ENCODE measurements at regions not wholly inside any gene's neighbourhood (a gene's known extent, or its start where the extent isn't known, plus 50 kb on each side); places are given as distances from the start of the nearest gene placed in this dataset.

DNA sequence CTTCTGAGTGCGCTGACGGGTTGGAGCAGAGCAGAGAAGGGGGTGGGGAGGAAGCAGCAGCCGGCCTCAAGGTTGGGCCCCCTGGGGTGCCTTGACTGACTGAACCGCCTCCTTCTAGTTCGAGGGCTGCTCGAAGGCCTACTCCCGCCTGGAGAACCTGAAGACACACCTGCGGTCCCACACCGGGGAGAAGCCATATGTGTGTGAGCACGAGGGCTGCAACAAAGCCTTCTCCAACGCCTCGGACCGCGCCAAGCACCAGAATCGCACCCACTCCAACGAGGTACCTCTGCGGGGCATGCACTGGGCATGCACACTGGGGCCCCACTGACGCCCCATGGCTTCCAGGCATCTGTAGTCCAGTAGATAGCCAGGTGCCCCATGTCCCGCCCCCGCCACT lies 246.9 kb downstream of the GLI2 start:
- TF ChIP-seq CTCF (IDR thresholded peaks at IDR 0.05; ENCODE audit: poor library complexity, severe bottlenecking), result no peak
- Histone ChIP-seq H3K4me1 (ENCODE audit: insufficient read depth, poor library complexity, severe bottlenecking) (no peaks in the 10 kb centered on the region), H3K9me3 (ENCODE audit: severe bottlenecking) (no peaks in the 10 kb centered on the region), H3K27ac (ENCODE audit: poor library complexity, severe bottlenecking) (no peak overlapping the region), H3K27me3 (ENCODE audit: insufficient read depth, poor library complexity, severe bottlenecking) (no peaks in the 10 kb centered on the region), H3K36me3 (ENCODE audit: low read depth) (no peaks in the 10 kb centered on the region), H3K4me3 (ENCODE audit: severe bottlenecking) (no peak overlapping the region)
- DNase-seq (ENCODE audit: low spot score) (peak; percentile 35), ATAC-seq (ENCODE audit: low read depth) (no peak)

DNA sequence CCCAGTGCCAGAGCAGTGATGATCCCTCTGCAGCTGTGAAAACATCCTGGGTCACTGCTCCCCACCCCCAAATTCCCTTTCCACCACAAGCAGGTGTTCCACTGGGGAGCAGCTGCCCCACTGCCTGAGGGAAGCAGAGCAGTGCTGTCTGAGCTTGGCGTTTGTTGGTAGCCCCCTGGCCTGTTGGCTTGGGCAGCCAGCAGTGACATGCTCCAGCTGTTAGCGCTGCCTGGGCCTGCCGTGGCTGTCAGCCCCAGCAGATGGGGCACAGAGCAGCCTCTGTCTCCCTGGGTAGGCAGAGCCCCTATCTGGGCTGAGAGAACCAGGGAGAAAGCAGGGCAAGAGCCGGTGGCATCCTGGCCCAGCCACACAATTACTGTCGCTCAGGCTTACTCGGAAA lies 247.7 kb downstream of the GLI2 start:
- Histone ChIP-seq H3K36me3 (ENCODE audit: low read depth) (no peaks in the 10 kb centered on the region), H3K27me3 (ENCODE audit: insufficient read depth, poor library complexity, severe bottlenecking) (no peaks in the 10 kb centered on the region), H3K4me3 (ENCODE audit: severe bottlenecking) (no peak overlapping the region), H3K4me1 (ENCODE audit: insufficient read depth, poor library complexity, severe bottlenecking) (no peaks in the 10 kb centered on the region), H3K9me3 (ENCODE audit: severe bottlenecking) (no peaks in the 10 kb centered on the region), H3K27ac (ENCODE audit: poor library complexity, severe bottlenecking) (no peak overlapping the region)
- ATAC-seq (ENCODE audit: low read depth) (0 out of 3 replicates have a peak, but pooled peaks have one; percentile 10), DNase-seq (ENCODE audit: low spot score) (peak; percentile 11)
- no peak for TF ChIP-seq CTCF (IDR thresholded peaks at IDR 0.05; ENCODE audit: poor library complexity, severe bottlenecking)

DNA sequence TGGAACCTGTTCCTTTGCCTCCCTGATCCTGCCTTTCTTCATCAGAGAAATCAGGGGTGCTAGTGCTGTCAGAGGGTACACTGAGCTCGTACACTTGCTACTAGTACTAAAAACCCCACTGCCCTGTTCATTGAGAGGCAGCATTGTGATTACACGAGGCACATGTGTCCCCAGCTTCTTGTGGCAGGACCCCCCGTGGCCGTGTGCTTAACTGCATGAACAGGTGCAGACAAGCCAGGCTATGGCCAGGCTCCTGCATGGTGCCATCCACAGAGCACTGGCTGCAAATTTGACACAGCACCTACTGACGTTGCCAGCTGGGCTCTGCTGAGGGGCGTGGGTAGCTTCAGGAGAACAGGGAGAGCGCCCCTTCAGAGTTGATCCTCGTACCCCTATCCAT lies 248.4 kb downstream of the GLI2 start:
- H3K4me1 ChIP-seq (ENCODE audit: insufficient read depth, poor library complexity, severe bottlenecking), result no peaks in the 10 kb centered on the region
- DNase-seq (ENCODE audit: low spot score) (no peak), ATAC-seq (ENCODE audit: low read depth) (no peak)
- H3K4me3 ChIP-seq (ENCODE audit: severe bottlenecking), result no peak overlapping the region
- no peaks in the 10 kb centered on the region for H3K27me3 ChIP-seq (ENCODE audit: insufficient read depth, poor library complexity, severe bottlenecking)
- no peak for TF ChIP-seq CTCF (IDR thresholded peaks at IDR 0.05; ENCODE audit: poor library complexity, severe bottlenecking)
- H3K27ac ChIP-seq (ENCODE audit: poor library complexity, severe bottlenecking), result no peak overlapping the region
- no peaks in the 10 kb centered on the region for H3K36me3 ChIP-seq (ENCODE audit: low read depth)
- H3K9me3 ChIP-seq (ENCODE audit: severe bottlenecking), result no peaks in the 10 kb centered on the region

GRCh38 chr2:120984452-120985173 lies 248.9 kb downstream of the GLI2 start:
- TF ChIP-seq CTCF (IDR thresholded peaks at IDR 0.05; ENCODE audit: poor library complexity, severe bottlenecking), result no peak
- Histone ChIP-seq H3K36me3 (ENCODE audit: low read depth) (no peaks in the 10 kb centered on the region), H3K4me3 (ENCODE audit: severe bottlenecking) (no peak overlapping the region), H3K4me1 (ENCODE audit: insufficient read depth, poor library complexity, severe bottlenecking) (no peaks in the 10 kb centered on the region), H3K27ac (ENCODE audit: poor library complexity, severe bottlenecking) (no peak overlapping the region), H3K9me3 (ENCODE audit: severe bottlenecking) (no peaks in the 10 kb centered on the region), H3K27me3 (ENCODE audit: insufficient read depth, poor library complexity, severe bottlenecking) (no peaks in the 10 kb centered on the region)
- no peak for ATAC-seq (ENCODE audit: low read depth)
- peak; percentile 29 for DNase-seq (ENCODE audit: low spot score)

Data from RWPE2 (cell line).